HG03521 (cell line): ENCODE measurements at regions not wholly inside any gene's neighbourhood (a gene's known extent, or its start where the extent isn't known, plus 50 kb on each side); places are given as distances from the start of the nearest gene placed in this dataset.
"Not testable (repeated sequence)": the region's sequence is repeated elsewhere in the genome, so short reads cannot be mapped to it uniquely, and the experiment has no call there.

Source experiments
- ATAC-seq: cut with Tn5 transposase; IDR thresholded peaks from one replicate; pipeline ENCODE4 v1.9.1; 2021; ENCODE audit warnings: mild to moderate bottlenecking, moderate library complexity; ENCODE audit not compliant: unreplicated experiment

DNA sequence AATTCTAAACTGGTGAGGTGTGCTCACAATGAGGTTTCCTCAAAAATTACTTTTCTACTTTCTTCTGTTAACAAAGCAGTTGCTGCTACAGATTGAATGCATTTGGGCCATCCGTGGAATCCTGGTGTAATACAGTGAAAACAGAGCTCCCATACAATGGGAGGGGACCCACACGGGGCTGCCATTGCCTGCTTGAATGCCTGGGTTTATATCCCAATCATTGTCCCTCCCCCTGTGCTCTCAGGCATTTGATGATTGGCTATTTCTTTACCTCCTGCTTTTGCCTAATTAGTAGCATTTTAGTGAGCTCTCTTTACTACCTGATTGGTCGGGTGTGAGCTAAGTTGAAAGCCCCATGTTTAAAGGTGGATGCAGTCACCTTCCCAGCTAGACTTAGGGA, 52.9 kb upstream of the CSF1 start:
- ATAC-seq = not testable (repeated sequence)

DNA sequence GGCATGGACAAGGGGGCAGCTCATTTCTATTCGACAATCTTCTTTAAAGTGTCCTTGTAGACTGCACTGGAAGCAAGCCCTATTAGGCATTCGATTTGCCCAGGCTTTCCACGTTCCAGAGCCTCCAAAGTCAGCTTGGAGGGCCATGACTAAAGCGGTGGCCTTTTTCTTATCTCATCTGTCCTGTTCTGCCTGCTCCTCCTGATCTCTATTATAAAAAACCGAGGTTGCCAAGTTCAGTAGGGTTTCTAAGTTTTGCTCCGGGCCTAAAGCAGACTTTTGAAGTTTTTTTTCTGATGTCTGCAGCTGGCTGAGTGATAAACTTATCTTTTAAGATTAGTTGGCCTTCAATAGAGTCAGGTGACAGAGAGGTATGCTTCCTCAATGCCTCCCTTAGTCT, 54.7 kb upstream of the CSF1 start:
- not testable (repeated sequence) for ATAC-seq

DNA sequence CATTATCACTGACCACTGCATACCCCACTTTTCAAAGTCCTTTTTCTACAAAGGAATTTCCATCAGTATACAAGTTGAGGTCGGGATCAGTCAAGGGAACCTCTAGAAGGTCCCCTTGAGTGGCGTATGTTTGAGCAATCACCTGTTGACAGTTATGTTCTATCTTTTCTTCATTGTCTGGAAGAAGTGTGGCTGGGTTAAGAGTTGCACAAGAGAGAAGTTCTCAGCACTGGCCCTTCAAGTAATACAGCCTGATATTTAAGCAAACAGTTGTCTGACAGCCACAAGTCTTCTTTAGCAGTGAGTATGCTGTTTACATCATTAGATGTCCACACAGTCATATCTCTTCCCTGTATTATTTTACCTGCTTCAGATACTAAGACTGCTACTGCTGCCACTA, 56.7 kb upstream of the CSF1 start:
- not testable (repeated sequence) for ATAC-seq

DNA sequence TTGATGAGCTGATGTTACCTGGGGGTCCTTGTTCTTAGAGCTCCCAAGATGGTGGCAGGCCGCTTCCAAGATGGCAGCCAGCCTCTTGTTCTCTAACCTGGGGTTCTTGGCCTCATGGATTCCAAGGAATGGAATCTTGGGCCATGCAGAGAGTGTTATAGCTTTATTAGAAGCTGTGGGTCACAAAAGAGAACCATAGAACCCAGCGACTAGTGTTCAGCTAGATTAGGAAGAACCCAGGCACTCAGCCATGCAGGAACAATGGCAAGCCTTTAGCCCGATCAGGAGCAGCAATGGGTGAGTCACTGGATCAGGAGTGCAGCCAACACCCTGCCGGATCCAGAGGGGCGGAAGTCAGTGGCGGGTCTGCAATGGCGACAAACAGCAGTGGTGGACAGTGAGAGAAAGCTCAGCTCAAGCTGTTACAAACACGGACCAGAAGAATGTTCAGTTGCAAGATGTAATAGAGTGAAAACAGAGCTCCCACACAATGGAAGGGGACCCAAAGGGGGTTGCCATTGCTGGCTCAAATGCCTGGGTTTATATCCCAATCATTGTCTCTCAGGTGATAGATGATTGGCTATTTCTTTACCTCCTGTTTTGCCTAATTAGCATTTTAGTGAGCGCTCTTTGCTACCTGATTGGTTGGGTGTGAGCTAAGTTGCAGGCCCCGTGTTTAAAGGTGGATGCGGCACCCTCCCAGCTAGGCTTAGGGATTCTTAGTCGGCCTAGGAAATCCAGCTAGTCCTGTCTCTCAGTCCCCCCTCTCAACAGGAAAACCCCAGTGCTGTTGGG, 58.2 kb upstream of the CSF1 start:
- not testable (repeated sequence) for ATAC-seq

DNA sequence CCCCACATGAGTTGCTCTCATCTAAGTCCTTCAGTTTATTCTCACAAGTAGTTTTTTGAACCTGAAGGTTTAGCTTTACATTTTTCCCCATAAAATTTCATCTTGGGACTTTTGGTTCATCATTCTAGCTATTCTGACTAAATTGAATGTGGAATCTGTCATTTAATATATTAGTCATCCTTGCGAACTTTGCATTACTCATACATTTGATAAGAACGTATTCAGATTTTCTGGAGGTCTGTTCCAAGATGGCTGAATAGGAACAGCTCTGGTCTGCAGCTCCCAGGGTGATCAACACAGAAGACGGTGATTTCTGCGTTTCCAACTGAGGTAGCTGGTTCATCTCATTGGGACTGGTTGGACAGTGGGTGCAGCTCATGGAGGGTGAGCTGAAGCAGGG, 59.8 kb upstream of the CSF1 start:
- ATAC-seq = no peak

DNA sequence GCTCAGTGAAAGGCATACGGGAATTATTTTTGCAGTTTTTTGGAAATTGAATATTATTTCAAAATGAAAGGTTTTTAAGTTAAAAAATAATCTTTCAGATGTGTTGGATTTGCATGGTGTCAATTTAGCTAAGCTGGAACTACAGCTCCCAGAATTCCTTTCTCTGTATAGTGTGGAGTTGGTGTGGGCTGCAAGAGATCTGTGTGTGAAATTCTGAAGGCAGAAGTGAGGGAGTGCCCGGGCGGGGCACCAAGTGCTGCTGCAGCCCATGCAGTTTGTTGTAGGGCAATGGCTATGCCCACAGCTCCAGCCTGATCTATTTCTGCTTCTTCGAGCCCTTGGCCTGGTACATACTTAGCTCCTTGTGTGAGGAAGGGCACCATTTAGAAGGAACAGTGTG, 60.5 kb upstream of the CSF1 start:
- ATAC-seq = no peak

DNA sequence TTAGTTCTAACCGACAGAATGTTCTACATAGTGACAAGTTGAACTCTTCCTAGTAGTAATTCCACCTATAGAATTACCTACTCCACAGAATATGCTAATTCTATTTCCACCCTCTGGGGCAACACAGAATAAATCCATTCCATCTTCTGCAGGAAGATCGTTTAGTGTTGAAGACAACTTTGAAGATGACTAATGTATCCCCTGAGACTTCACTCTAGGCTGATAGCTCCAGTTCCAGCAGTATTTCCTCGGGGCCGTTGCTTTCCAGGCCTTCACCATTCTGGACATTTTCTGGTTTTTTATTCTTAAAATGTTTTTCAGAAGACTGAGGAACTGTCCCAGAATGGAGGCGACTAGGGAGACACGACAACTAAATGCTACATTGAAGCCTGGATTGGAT, 61.0 kb upstream of the CSF1 start:
- ATAC-seq = no peak

DNA sequence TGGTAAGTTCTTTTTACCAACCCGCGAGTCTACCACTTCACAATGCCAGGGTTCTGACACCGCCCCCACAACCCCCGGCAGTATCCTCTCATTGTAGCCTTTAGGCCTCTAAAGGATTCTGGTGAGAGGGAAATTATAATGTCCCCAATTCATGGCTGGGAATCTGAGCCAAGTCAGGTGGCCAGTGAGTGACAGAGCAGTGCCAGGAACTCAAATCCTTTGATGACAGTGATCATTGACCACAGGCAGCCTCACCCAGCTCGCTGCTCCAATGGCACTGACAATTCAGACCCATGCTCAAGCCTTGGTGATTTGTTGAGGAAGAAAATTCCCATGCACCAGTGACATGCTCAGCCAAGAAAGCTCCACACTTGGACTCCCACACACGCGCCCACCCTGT, 63.4 kb upstream of the CSF1 start:
- ATAC-seq = no peak

DNA sequence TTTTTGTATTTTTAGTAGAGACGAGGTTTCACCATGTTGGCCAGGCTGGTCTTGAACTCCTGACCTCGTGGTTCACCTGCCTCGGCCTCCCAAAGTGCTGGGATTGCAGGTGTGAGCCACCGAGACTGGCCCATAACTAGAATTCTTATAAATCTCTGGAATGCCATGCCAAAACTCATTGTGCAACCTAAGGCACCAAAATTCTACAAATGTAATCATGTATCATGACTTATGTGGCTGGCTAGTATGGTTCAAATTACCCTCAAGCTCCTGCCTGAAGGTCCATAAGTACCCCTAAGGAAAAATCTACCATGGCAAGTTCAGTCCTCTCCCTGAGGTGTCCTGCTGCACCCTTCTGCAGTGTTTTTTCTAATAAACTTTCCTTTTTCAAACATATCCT, 63.8 kb upstream of the CSF1 start:
- no peak for ATAC-seq

DNA sequence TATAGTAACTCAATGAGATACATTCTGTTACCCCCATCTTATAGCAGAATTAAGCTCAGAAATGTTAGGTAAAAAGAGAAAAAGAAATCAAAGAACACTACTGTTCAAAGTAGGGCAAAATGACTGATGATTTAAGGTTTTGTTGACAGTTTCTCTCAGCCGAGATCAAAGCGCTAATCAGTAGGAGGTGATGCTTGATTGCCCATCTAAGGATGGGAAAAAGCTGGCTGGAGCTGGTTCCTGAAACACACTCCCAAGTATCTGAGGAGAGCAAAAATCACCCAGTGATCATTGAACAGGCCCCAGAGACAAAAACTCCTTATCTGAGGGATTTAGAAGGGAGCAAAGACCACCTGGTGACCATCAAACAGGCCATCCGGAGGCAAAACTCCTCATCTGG, 64.5 kb upstream of the CSF1 start:
- ATAC-seq = no peak

DNA sequence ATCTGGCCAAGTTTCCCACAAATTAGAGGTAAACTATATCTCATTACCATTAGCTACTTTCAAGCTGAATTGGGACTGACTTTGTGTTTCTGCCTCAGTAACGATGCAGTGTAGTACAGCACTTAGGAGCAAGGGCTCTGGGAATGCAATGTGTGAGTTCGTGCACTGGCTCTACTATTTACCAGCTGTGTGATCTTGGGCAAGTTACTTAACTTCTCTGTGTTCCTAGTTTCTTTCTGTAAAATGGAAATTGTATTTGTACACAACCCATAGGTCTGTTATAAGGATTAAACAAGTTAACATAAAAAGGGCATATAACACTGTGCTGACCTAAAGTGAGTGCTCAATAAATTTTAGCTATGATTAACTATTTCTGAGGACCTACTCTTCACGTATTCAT, 65.0 kb upstream of the CSF1 start:
- ATAC-seq = no peak

DNA sequence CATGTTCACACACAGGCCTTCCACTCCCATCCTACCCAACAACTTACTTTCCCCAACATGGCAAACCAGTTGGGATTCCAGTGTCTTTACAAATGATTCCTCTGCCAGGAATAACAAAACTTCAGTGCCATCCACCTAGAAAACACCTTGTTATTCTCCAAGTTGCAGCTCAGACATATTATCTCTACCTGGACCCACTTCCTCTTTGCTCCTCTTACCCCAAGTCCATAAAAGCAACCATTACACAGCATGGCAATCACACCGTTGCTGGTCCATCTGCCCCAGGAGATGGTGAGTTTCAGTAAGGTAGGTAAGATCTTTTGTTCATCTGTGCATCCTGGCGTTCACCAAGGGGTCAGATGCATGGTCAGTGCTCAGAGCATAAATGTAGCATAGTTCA, 66.0 kb upstream of the CSF1 start:
- no peak for ATAC-seq

DNA sequence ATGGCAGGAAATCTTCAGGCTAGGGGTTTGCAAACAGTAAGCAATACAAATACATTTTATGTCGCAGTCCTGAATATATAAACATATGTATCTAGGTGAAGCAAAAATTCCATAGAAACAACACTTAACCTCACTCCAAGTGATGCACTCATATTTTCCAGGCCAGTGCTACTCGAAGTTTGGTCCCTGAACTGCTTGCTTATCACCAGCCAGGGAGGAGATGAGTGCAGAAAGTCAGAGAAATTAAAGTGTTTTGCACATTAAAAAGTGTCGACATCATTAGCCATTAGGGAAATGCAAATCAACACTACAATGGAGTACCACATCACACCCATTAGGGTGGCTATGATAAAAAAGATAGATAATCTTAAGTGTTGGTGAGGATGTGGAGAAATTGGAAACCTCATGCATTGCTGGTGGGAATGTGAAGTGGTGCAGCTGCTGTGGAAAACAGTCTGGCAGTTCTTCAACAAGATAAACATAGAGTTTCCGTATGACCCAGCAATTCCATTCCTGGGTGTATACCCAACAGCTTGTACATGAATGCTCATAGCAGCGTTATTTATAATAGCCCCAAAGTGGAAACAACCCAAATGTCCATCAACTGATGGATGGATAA, 70.5 kb upstream of the CSF1 start:
- ATAC-seq = no peak

DNA sequence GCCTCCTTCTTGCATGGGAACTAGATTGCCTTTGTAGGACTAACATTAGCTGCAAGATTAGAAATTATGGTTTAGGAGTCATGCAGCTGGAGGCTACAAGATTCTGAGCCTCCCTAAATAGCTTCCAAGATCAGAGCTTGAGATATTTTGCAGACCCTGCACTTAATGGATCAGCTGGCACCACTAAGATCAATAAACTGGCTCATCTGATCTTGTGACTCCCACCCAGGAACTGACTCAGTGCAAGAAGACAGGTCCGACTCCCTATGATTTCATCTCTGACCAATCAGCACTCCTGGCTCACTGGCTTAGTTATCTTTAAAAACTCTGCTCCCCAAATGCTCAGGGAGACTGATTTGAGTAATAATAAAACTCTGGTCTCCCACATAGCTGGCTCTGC, 71.4 kb upstream of the CSF1 start:
- ATAC-seq = not testable (repeated sequence)

DNA sequence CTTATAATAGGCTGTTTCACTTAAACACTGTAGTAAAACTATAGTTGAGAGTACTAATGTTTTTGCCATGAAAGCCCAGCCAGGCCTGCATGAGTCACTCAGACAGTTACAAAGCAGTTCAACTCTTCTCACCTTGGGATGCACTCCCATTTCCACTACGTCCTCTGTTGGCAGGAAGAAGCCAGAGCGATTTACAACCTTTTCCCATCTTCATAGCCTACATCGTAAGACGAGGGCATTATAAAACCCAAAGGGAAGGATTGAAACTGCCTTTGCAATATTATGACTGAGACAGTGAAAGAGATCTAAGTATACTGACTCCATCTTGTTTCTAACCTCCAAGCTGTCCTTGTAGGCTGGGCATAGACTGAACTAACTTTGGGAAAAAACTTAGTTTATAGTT, 71.8 kb upstream of the CSF1 start:
- ATAC-seq = no peak

DNA sequence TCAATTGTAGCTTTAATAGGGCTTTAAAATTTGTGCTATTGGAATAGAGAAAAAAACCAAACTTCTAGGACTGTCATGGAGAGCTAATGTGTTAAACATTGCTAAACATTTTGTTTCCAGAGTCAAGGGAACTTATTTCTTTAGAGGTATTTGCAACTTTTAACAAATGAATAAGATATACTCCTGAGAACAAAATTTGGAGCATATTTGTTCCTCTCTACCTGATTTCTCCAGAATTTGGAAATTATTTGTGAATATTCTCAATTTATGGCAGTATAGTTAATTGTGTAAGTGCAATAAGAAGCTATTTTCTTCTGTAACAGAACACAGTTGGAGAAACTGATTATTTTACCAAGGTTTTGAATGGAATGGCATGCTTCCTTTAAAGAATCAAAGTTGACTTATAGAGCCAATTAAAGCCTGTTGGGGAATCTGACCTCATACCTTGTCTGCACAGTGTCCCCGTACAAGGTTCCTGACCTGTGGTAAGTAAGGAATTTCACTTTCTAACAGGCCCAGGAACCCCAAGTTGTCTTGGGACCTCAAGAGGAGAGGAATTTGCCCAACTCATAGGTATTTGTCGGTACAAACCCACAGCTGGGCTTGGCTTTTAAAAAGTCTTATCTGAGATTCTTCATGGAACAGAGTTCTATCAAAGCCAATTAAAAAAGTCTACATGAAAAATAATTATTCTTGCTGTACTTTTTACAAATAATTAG, 72.6 kb upstream of the CSF1 start:
- ATAC-seq = no peak

DNA sequence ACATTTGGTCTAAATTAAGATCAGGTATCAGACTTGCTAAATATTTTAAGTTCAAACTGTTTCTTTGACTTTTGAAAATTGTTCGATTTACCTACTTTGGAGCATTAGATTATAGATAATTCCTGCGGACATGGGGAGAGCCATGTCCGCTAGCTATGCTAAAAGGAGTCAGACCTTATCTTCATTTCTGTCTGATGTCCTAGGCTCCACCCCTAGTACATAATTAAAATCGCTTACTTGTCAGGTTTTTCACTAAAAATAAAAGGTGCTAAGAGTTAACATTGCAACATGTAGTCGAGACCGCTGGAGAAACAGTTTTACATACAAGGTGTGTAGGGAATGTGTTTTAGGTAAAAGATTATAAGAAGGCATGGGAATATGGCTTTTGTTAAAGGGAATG, 71.9 kb upstream of the EPS8L3 start:
- not testable (repeated sequence) for ATAC-seq

DNA sequence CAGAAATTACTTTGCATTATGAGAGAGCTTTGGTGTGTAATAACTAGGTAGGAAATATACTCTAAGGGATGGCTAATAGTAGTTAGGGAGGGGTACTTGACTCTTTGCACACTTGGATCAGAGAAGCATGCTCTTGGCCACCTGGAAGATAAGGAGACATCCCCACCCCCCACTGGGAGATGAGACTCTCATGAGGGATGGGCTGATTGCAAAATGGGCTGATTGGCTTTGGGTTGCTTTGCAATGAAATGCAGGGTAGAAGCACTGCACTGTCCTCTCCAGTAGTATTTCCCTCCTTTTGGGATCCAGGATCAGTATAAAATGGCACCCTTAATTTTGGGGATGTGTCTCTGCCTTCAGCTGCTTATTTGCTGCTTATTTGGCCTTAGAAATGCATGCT, 71.2 kb upstream of the EPS8L3 start:
- ATAC-seq = no peak

DNA sequence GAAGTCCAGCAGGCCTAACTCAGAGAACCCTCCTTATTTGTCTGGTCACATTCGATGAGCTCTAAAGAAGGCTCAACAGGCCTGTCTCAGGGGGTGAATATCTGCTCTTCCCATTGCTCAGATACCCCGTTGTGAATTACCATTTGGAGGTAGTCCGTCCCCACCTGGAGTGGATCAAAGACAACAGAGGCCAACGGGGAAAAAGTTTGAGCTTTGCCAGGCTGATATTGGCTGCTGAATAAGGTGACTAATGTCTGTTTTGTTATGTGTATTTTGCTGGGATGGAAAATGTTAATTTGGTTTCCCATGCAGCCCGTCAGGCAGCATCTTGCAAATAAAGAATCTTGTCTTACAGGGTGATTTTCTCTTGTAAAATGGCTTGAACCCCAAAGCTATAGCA, 69.2 kb upstream of the EPS8L3 start:
- ATAC-seq = no peak

DNA sequence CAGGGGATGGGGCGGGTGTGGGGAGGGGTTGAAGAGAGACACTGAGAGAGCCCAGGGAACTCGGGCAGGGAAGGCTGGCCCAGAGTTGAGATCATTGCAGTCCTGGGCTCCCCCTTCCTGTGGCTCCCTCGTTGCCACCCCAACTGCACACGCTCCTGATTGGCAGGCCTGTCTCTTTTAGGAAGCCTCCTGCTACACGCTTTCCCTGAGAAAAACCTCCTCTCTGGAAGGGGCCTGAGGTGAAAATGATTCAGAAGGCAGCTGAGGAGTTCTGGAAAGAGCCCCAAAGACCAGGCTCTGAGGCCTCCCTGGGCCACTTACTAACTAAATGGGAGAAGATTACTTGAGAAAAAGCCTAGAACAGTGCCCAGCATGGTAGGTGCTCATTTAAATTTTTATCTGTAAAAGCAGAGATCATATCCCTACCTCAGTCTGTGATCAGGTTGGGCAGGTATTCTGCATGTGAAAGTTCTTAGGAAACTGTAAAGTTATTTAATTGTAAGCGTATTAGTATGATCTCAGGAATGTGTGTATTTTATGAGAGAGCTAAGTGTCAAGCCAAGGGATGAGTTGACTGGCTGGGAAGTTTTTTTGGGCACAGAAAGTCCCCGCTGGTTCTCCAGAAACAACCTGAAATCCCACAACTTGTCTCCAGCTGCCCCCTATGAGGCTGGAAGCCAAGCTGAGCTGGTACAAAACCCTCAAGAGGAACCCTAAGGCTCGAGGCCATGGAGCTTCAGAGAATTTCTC, 65.2 kb upstream of the EPS8L3 start:
- no peak for ATAC-seq

DNA sequence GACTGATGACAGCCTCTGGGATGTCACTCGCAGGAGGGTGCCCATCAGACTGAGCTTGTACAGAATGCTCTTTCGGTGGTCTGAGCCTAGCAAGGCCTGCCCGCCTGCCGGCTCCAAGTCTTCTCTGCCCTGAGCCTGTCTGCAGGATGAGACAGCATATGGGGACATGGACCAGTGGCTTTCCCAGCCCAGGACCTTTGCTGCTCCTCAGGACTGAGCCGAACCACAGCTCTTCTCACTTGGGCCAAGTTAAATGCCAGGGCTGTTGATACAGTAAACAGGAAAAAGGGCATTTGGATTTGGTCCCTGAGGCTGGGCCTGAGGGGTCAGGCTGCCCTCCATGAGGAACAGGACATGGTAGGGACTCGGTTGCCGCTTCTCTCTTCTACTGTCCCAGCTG, 64.3 kb upstream of the EPS8L3 start:
- ATAC-seq = no peak
